ENCODE measurements at regions not wholly inside any gene's neighbourhood (a gene's known extent, or its start where the extent isn't known, plus 50 kb on each side); places are given as distances from the start of the nearest gene placed in this dataset.

DNA sequence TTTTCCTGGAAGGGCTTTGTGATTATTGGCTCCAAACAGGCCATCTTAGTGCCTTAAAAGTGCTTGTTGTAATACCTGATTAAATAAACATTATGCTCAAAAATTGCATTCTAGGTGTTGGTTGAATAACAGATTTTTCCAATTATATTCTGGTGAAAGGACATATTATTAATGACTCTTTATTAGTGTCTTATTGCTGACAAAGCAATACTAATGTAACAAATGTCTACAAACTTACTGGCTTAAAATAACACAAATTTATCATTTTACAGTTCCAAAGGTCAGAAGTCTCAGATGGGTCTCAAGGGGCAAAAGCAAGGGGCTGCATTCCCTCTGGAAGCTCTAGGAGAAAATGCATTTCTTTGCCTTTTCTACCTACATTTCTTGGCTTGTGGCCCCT is 86.9 kb upstream of the CPM start:
- TF ChIP-seq, protein P1, sequence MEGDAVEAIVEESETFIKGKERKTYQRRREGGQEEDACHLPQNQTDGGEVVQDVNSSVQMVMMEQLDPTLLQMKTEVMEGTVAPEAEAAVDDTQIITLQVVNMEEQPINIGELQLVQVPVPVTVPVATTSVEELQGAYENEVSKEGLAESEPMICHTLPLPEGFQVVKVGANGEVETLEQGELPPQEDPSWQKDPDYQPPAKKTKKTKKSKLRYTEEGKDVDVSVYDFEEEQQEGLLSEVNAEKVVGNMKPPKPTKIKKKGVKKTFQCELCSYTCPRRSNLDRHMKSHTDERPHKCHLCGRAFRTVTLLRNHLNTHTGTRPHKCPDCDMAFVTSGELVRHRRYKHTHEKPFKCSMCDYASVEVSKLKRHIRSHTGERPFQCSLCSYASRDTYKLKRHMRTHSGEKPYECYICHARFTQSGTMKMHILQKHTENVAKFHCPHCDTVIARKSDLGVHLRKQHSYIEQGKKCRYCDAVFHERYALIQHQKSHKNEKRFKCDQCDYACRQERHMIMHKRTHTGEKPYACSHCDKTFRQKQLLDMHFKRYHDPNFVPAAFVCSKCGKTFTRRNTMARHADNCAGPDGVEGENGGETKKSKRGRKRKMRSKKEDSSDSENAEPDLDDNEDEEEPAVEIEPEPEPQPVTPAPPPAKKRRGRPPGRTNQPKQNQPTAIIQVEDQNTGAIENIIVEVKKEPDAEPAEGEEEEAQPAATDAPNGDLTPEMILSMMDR (IDR thresholded peaks at IDR 0.05), result no peak
- no peak for TF ChIP-seq EZH2 (IDR thresholded peaks at IDR 0.05; ENCODE audit: borderline replicate concordance, insufficient read depth, low read depth, low read length, poor library complexity, severe bottlenecking)
